Testis (tissue), 2 donors: ENCODE measurements at regions not wholly inside any gene's neighbourhood (a gene's known extent, or its start where the extent isn't known, plus 50 kb on each side); places are given as distances from the start of the nearest gene placed in this dataset.

Experiments used
- POLR2A ChIP-seq: fragments of 450-650 bp; IDR thresholded peaks from one replicate; pipeline ENCODE4 v1.6.1; 2017; ENCODE audit warnings: antibody characterized with exemption, mild to moderate bottlenecking, moderate library complexity
- TF ChIP-seq, protein P1 (sequence below), 3 experiments: fragments of 450-650 bp in 2 of 3; fragments of 200-600 bp in 1 of 3; sonication (generic) in 1 of 3; IDR thresholded peaks; one replicate each; pipeline ENCODE4 v1.5.1; 2016 to 2019; ENCODE audit warnings: antibody characterized with exemption in 3 of 3, mild to moderate bottlenecking in 2 of 3, moderate library complexity in 1 of 3

- TF ChIP-seq, protein P1, sequence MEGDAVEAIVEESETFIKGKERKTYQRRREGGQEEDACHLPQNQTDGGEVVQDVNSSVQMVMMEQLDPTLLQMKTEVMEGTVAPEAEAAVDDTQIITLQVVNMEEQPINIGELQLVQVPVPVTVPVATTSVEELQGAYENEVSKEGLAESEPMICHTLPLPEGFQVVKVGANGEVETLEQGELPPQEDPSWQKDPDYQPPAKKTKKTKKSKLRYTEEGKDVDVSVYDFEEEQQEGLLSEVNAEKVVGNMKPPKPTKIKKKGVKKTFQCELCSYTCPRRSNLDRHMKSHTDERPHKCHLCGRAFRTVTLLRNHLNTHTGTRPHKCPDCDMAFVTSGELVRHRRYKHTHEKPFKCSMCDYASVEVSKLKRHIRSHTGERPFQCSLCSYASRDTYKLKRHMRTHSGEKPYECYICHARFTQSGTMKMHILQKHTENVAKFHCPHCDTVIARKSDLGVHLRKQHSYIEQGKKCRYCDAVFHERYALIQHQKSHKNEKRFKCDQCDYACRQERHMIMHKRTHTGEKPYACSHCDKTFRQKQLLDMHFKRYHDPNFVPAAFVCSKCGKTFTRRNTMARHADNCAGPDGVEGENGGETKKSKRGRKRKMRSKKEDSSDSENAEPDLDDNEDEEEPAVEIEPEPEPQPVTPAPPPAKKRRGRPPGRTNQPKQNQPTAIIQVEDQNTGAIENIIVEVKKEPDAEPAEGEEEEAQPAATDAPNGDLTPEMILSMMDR (IDR thresholded peaks at IDR 0.05) = no peak
- TF ChIP-seq POLR2A = no peak
Measured at GRCh38 chr1:82158981-82159380, 358.2 kb downstream of the ADGRL2 start.
